NT2/D1 (cell line): ENCODE measurements at regions not wholly inside any gene's neighbourhood (a gene's known extent, or its start where the extent isn't known, plus 50 kb on each side); places are given as distances from the start of the nearest gene placed in this dataset.

ENCODE experiments used
- DNase-seq: peaks from one replicate; pipeline ENCODE4 v3.0.0-alpha.2; 2011; ENCODE audit warnings: low read depth, low spot score
- H3K27me3 ChIP-seq: 2 replicates; pipeline ENCODE4 v1.6.0; 2011; ENCODE audit warnings: mild to moderate bottlenecking; ENCODE audit not compliant: insufficient read length, insufficient read depth
- H3K36me3 ChIP-seq: 2 replicates; pipeline ENCODE4 v1.6.1; 2011; ENCODE audit warnings: mild to moderate bottlenecking, low read length, mixed read lengths; ENCODE audit not compliant: insufficient read depth, insufficient read length
- H3K4me1 ChIP-seq: 2 replicates; pipeline ENCODE4 v1.5.1; 2011; ENCODE audit not compliant: insufficient read depth, insufficient read length
- H3K4me3 ChIP-seq: 2 replicates; pipeline ENCODE4 v1.5.1; 2011; ENCODE audit warnings: low read depth; ENCODE audit not compliant: insufficient read length
- H3K9ac ChIP-seq: 2 replicates; pipeline ENCODE4 v1.6.0; 2011; ENCODE audit warnings: low read depth; ENCODE audit not compliant: insufficient read length
- H3K9me3 ChIP-seq: 2 replicates; pipeline ENCODE4 v1.5.1; 2011; ENCODE audit warnings: mild to moderate bottlenecking, low read length; ENCODE audit not compliant: insufficient read depth
- SUZ12 ChIP-seq: IDR thresholded peaks from 2 replicates; pipeline ENCODE4 v1.6.1; 2011; ENCODE audit not compliant: insufficient read length, insufficient read depth; ENCODE audit errors: extremely low read depth
- YY1 ChIP-seq: IDR thresholded peaks from 2 replicates; pipeline ENCODE4 v1.6.1; 2011; ENCODE audit not compliant: insufficient read length, insufficient read depth
- ZNF274 ChIP-seq: IDR thresholded peaks from 2 replicates; pipeline ENCODE4 v1.6.1; 2011; ENCODE audit warnings: mild to moderate bottlenecking, low read depth, low read length

DNA sequence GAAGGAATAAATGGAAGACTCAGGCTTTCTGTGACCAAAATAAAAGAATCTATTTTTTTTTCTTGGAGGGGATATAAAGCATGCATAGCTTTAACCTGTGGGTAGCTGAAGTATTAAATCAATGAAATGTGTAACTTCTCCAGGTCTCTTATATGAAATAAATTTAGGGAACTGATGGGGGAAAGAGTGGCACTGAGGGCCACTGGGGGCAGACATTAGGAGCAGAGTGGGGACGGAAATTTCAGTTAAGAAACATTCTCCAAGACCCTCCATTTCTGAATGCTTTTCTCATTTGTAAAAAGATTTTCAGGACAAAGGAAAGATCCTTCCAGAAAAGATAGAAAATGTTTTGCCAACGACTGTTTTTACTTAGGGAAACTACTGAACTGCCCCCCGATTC lies 131.0 kb downstream of the GPX5 start:
- Histone ChIP-seq H3K36me3 (no peaks in the 10 kb centered on the region), H3K27me3 (no peaks in the 10 kb centered on the region), H3K9ac (no peak overlapping the region), H3K4me3 (peak overlapping the region; percentile 43), H3K4me1 (no peaks in the 10 kb centered on the region), H3K9me3 (no peaks in the 10 kb centered on the region)
- DNase-seq: no peak
- TF ChIP-seq YY1 (no peak), SUZ12 (no peak), ZNF274 (no peak)

GRCh38 chr6:28657381-28657768 lies 131.7 kb downstream of the GPX5 start:
- Histone ChIP-seq H3K36me3 (no peaks in the 10 kb centered on the region), H3K9ac (peak overlapping the region; percentile 45), H3K27me3 (no peaks in the 10 kb centered on the region), H3K4me1 (no peaks in the 10 kb centered on the region), H3K4me3 (peak overlapping the region; percentile 43), H3K9me3 (no peaks in the 10 kb centered on the region)
- TF ChIP-seq SUZ12: no peak
- TF ChIP-seq ZNF274: no peak
- TF ChIP-seq YY1: no peak
- no peak for DNase-seq

DNA sequence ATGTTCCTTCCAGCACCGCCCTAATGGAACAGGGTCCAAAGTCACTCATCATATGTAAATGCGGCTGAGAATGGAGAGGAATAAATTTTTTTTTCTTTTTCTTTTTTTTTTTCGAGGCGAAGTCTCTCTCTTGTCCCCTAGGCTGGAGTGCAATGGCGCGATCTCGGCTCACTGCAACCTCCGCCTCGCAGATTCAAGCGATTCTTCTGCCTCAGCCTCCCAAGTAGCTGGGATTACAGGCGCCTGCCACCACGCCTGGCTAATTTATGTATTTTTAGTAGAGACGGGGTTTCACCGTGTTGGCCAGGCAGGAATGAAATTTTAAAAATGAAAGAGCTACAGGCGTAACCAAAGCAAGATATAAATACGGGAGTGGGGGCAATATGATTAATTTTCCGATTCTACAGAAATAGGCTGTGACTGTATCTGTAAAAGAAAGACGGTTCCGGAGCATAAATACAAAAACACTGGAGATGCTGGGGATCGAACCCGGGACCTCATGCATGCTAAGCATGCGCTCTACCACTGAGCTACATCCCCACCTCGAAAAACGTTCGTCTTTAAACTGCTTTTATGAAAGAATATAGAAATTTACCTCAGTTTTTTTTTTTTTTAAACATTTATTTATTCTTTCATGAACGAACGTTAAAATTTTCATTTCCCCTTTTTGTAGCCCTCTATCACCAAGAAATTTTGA lies 132.2 kb downstream of the GPX5 start:
- Histone ChIP-seq H3K9ac (peak overlapping the region; percentile 45), H3K4me3 (peak overlapping the region; percentile 43)

DNA sequence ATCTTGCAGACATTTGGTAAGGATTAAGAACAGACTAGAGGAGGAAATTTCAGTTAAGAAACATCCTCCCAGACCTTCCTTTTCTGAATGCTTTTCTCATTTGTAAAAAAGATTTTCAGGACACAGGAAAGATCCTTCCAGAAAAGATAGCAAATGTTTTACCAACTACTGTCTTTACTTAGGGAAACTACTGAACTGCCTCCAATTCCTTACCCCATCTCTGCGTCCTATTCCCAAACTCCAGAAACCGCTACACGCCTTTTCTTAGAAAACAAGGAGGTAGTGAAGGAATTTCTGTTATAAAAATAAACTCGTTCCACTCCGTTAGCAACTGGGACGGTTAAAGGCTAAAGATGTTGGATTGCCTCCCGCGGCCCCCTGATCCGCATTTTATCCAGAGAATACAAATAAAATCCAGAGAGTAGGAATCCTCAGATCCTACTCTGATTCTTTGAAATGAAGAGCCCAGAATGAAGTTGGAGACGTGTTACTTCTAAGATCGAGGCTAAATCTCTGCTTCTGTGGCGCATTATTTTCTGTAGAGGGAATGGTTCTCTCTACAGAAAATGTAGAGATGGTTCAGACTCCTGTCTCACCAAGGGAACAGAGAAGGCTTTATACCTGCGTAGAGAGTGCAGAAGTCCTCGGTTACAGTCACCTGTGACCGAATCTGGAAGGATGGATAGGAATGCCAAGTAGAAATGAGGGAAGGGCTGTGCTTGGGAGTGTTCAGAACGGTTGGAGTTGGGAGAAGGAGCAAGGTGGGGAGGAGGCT lies 133.0 kb downstream of the GPX5 start:
- no peaks in the 10 kb centered on the region for H3K9me3 ChIP-seq
- no peaks in the 10 kb centered on the region for H3K36me3 ChIP-seq
- TF ChIP-seq YY1 (no peak), ZNF274 (no peak), SUZ12 (no peak)
- H3K27me3 ChIP-seq: no peaks in the 10 kb centered on the region
- peak overlapping the region; percentile 43 for H3K4me3 ChIP-seq
- DNase-seq: no peak
- peak overlapping the region; percentile 26 for H3K9ac ChIP-seq
- H3K4me1 ChIP-seq: no peaks in the 10 kb centered on the region

More for the DNA sequence above, 132.2 kb downstream of the GPX5 start:
- no peak for TF ChIP-seq YY1
- no peak for TF ChIP-seq ZNF274
- Histone ChIP-seq H3K9me3 (no peaks in the 10 kb centered on the region), H3K36me3 (no peaks in the 10 kb centered on the region), H3K4me1 (no peaks in the 10 kb centered on the region), H3K27me3 (no peaks in the 10 kb centered on the region)
- DNase-seq: no peak

GRCh38 chr6:28659250-28659566 lies 133.5 kb downstream of the GPX5 start:
- no peaks in the 10 kb centered on the region for H3K36me3 ChIP-seq
- peak overlapping the region; percentile 43 for H3K4me3 ChIP-seq
- no peak for DNase-seq
- no peaks in the 10 kb centered on the region for H3K9me3 ChIP-seq
- no peaks in the 10 kb centered on the region for H3K4me1 ChIP-seq
- TF ChIP-seq SUZ12 (no peak), YY1 (no peak), ZNF274 (no peak)
- H3K9ac ChIP-seq: no peak overlapping the region
- H3K27me3 ChIP-seq: no peaks in the 10 kb centered on the region

DNA sequence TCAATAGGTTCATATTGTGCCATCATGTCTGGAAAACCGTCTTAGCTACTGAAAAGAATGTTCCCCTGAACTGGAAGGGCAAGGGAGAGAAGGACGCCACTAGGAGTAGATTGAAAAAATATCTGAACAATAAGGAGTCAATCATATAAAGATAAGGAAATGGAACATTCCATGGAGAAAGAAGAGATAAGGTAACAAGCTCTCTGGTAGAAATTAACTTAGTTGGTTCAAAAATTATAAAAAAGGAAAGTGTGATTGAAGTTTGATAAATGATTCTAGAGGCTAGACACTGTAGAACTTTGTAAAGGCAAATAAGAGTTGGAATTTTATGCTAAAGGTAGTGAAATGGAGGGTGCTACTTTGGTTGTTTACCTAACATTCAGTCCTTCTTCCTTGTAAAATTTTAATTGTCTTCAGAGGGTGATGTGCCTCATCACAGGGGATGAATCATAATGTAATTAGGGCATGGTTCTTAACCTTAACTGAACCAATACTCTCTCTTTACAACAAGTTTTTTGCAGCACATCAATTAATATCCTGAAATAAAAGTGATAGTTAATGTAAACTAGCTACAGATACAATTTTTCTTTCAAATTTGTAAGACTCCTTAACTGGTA lies 135.5 kb downstream of the GPX5 start:
- DNase-seq: no peak
- H3K27me3 ChIP-seq: no peaks in the 10 kb centered on the region
- no peaks in the 10 kb centered on the region for H3K36me3 ChIP-seq
- TF ChIP-seq YY1 (no peak), SUZ12 (no peak), ZNF274 (no peak)
- H3K9me3 ChIP-seq: no peaks in the 10 kb centered on the region
- no peak overlapping the region for H3K4me3 ChIP-seq
- no peaks in the 10 kb centered on the region for H3K4me1 ChIP-seq
- H3K9ac ChIP-seq: no peak overlapping the region

DNA sequence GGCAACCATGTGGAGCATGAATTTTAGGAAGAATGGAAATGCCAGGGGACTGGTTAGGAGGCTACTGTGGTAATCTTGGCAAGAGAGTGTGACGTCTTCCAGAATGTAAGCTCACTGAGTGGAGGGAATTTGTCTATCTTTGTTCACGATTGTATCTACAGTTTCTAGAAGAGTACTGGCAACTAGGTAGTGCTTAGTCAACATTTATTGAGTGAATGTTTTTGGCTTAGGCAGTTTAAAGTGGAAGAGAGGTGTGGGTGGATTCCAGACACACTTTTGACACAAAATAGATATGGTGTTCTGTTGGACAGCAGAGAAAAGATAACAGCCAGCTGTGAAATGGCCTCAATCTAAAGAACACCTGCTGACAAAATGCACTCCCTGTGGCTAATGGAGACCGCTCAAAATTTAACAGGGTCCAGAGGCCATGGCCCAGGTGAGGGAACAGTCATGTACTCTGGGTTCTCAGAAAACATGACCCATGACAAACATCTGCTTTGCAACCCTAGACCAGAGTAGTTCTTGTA lies 139.3 kb downstream of the GPX5 start:
- Histone ChIP-seq H3K4me3 (no peak overlapping the region), H3K9ac (no peak overlapping the region), H3K4me1 (no peaks in the 10 kb centered on the region), H3K27me3 (no peaks in the 10 kb centered on the region), H3K36me3 (no peaks in the 10 kb centered on the region), H3K9me3 (no peaks in the 10 kb centered on the region)
- TF ChIP-seq SUZ12 (no peak), ZNF274 (no peak), YY1 (no peak)
- no peak for DNase-seq
